NCI-H524 (cell line): ENCODE measurements at regions not wholly inside any gene's neighbourhood (a gene's known extent, or its start where the extent isn't known, plus 50 kb on each side); places are given as distances from the start of the nearest gene placed in this dataset.

Experiments
- DNase-seq, 2 experiments: peaks; one replicate each; lab custom pipeline; 2025; lab: John Stamatoyannopoulos, UW

- no peak for DNase-seq
Measured at GRCh38 chr12:42761601-42762350, 172.2 kb upstream of the PRICKLE1 start.

DNA sequence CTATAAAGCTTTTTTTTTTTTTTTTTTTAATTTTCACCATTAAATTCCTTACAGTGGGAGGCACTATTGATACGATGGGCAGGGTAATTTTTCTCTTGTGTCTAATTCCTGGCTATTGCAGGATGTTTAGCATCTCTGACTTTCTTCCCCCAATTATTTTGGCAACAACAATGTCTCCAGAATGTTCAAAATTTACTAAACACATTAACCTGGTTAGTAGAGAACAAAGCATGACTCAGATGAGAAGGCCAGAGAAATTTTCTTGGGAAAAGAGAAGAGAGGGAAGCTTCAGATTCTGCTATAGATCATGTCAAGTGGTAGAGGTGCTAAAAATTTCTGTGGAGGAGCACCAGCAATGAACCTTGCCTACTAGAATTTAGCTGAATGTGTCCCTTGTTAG is 171.5 kb upstream of the PRICKLE1 start:
- DNase-seq = no peak

DNA sequence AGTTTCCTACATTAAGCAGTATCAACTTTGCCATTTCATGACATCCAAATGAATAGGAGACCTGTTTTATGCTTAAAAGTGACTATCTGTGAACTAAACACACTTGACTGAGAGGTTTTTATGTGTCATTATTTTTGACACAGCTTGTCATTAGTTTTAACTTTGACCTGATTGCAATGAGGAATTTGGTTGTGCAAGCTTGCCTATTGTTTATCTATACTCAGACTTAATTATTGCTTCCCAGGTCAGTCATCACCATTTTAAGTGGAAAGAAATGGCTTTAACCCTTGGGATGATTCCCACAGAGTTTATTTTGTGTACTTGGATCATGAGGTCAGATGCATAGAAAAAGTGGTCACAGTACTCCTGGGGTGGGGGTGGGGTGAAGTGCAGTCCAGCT is 171.0 kb upstream of the PRICKLE1 start:
- DNase-seq = no peak

- no peak for DNase-seq
Measured at GRCh38 chr12:42759622-42760273, 170.2 kb upstream of the PRICKLE1 start.

DNA sequence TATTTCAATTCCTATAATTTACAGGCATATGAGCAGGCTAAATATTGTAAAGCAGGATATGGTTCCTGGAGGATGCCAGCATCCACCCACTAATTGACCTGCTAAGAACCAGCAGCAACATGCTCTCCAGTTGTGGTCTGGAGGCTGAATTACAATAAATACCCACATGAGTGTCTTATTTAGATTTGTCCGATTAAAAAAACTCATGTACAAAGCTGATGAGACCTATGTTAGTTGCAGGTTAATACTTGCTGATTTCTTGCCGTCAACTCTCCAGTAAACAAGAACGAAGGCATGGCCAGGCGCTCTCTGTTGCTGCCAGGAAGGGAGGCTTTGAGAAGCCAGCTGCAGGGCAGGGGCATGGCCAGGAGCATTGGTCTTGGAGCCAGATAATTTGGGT is 169.3 kb upstream of the PRICKLE1 start:
- DNase-seq = no peak

DNA sequence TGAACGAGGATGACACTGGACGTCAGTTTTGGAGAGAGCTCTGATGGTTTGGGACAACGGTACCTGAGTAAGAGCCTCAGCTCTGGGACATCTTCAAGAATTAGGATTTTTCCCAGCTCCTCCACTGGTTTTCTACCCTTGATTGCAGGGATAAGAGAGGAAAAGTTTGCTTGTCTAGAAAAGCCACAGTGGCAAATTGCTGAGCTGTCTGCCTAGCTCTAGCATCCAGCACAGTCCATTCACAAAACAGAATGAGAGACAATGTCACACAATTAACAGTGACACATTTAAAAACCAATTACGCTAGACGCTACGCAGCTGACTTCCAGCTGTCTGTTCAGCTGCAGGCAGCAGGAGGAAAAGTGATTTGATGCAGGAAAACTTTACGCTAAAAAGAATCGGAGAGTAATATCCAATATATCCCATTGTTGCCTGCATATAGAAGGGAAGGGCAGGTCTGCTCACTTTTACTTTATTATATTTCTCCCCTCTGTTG is 168.1 kb upstream of the PRICKLE1 start:
- DNase-seq = no peak

DNA sequence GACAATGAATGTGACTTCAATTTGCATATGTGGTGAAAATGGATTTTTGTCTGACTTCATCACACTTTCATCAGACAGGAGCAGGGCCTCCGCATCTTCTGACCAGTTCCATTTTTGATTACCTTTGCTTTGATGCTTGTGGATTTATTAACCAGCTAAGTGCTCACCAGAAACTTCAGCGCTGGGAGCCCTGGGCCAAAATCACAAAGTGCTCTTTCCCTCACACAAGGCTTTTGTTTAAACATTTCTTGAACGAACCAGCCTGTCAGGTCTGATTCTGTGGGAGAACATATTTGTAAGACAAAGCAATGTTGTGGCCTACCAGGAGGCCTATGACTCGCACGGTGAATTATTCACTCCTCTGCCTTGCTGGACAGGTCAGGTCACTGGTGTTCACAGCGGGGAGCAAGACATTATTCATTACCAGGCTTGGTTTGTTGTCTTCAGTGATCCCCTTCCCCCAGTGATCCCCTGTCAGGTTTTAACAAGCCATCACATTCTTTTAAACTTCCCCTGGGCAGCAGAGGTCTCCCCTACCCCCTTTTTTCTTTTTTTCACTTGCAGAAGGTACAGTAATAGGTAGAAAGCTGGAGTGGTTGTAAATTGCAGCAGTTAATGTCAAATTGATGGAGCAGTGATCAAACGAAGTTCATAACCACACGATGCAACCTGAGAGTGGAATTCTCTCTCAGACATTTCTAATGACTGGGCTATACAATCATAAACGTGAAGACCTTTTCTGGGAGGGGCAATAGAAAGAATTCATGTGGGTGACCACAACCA is 167.5 kb upstream of the PRICKLE1 start:
- no peak for DNase-seq

- no peak for DNase-seq
Measured at GRCh38 chr12:42750356-42750755, 160.8 kb upstream of the PRICKLE1 start.

DNA sequence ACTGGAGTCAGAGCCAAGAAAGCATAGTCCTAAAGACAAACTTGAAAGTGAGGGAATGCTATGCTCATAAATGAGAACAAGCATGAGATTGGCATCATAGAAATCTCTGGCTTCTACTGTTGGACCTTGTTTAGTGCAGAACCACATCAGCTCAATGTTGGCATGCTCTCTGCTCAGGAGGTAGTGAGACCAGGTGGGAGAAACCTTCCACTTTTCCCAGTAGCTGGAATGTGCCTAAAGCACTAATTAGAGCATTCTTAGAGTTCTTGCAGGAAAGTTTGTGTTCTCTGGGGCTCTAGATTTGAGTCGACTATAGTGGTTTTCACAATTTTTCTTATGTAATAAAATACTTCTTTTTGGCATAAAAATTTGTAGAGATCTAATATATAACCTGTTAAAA is 159.7 kb upstream of the PRICKLE1 start:
- DNase-seq = no peak

- DNase-seq = no peak
Measured at GRCh38 chr12:42744539-42745182, 155.1 kb upstream of the PRICKLE1 start.

GRCh38 chr12:42742716-42743115 is 153.2 kb upstream of the PRICKLE1 start:
- no peak for DNase-seq

DNA sequence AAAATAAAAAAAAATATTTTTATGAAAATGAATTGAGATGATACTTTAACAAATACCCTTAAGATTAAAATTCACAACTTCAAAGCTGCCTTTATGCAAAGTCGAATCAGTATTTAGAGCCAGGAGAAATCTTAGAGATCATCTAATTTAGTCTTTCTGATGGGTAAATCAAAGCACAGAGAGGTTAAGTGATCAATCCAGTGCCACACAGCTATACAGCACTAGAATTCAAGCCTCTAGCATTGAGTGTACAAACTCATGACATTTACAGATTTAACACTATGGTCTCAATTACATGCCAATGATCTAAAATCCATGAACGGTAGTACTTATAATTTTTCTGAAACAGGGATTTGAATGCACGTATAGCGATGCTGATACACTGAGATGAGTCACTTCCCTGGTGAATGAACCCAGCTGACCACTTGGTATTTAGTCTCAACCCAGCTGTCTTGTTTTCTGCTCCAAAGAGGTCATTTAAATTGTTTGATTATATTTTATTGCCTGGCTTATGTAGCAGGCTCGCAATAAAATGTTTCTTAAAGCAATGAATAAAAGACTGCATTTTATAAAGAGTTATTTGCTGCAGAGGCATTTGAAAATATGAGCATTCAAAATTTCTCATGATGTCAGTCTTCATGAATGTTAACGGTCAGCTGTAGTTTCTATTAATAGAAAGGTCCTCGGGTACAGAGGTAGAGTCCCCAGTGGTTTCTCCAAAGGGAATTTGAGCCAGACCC is 152.4 kb upstream of the PRICKLE1 start:
- DNase-seq = no peak

DNA sequence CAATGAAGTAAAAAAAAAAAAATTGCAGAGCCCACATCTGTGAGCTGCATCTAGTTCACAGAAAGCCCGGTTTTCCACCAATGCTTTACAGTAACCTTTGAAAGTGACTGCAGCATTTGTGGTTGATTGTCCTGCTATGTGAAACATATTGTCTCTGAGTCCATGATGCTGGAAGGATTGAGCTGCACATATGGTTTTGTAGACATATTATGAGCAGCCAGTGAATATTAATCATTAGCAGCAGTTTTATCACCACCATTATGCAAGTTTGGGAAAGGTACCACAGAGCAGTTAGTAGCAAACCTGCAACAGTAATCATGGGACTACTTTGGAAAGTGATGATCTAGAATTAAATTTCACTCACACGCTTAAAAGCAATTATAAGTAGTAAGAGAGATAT is 151.5 kb upstream of the PRICKLE1 start:
- DNase-seq = peak in 1 of 2 experiments; percentile 7

DNA sequence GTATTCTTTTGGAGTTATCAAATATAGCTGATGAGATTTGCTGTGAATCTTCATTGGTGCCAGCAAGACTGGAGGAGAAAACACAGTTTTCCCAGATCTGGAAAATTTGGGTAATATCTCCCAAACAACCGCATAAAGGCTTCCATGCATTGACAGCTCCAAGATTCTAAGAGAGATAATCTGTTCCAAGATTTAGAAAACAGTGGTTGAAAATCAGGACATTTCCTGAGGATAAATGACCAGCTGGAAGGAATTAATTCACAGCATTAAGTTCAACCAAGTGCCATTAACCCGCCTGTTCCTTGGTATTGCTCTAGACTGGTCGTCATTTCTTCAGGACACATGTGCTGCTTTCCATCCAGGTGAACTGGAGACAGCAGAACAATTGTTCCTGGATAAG is 147.9 kb upstream of the PRICKLE1 start:
- DNase-seq = peak in 1 of 2 experiments; percentile 5

GRCh38 chr12:42735861-42736361 is 146.4 kb upstream of the PRICKLE1 start:
- DNase-seq = peak; percentile 40 to 58

- DNase-seq = no peak
Measured at GRCh38 chr12:42733911-42734310, 144.4 kb upstream of the PRICKLE1 start.

DNA sequence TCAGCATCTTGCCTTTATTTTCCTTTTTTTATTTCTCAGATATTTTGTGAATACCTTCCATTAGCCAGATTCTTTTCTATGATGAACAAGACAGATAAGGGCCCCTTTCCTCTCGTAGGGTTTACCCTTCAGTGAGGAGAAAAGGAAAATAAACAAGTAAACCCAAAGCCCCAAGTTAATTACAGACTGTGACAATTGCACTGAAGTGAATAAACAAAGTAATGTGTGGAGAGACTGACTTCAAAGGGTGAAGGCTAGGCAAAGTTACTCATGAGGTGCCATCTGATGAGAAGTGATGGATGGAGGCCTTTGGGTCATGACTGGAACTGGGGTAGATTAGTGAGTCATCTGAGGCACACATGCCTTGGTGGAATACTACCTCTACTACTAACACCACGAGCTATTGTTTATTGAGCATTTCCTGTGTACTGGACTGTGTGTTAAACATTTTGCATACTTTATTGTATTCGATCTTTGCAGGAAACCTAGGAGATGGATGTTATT is 143.4 kb upstream of the PRICKLE1 start:
- DNase-seq = no peak

- no peak for DNase-seq
Measured at GRCh38 chr12:42730291-42730690, 140.7 kb upstream of the PRICKLE1 start.

- DNase-seq = no peak
Measured at GRCh38 chr12:42729535-42729900, 140.0 kb upstream of the PRICKLE1 start.

- DNase-seq = no peak
Measured at GRCh38 chr12:42728770-42729534, 139.4 kb upstream of the PRICKLE1 start.
